Suppressor macrophage treated with lipopolysaccharide for 1 hour (primary cell): ENCODE measurements at regions not wholly inside any gene's neighbourhood (a gene's known extent, or its start where the extent isn't known, plus 50 kb on each side); places are given as distances from the start of the nearest gene placed in this dataset.

Experiments used
- DNase-seq, 3 donors: peaks; one replicate each; pipeline ENCODE4 v3.0.0-alpha.2; 2020 to 2022

GRCh38 chr17:36869856-36870719, 67.2 kb upstream of the LHX1 start:
- peak; percentile 33 to 52 (median 50) for DNase-seq

- no peak for DNase-seq
Measured at GRCh38 chr17:36870720-36870999, 66.6 kb upstream of the LHX1 start.

- no peak for DNase-seq
Measured at GRCh38 chr17:36875698-36876293, 61.5 kb upstream of the LHX1 start.

- DNase-seq, result no peak
Measured at GRCh38 chr17:36876966-36877365, 60.3 kb upstream of the LHX1 start.

- peak; percentile 62 to 73 (median 62) for DNase-seq
Measured at GRCh38 chr17:36877771-36878170, 59.5 kb upstream of the LHX1 start.

- DNase-seq, result no peak
Measured at GRCh38 chr17:36878216-36878615, 59.1 kb upstream of the LHX1 start.

GRCh38 chr17:36879027-36879426, 58.2 kb upstream of the LHX1 start:
- DNase-seq, result no peak

- DNase-seq, result no peak
Measured at GRCh38 chr17:36879624-36880131, 57.6 kb upstream of the LHX1 start.

GRCh38 chr17:36880268-36880905, 56.9 kb upstream of the LHX1 start:
- no peak for DNase-seq

- no peak for DNase-seq
Measured at GRCh38 chr17:36881323-36881722, 56.0 kb upstream of the LHX1 start.

- DNase-seq, result no peak
Measured at GRCh38 chr17:36884495-36885152, 52.7 kb upstream of the LHX1 start.

GRCh38 chr17:36885153-36885735, 52.0 kb upstream of the LHX1 start:
- DNase-seq, result no peak

- DNase-seq, result no peak
Measured at GRCh38 chr17:36885771-36886377, 51.4 kb upstream of the LHX1 start.
